Liver (tissue), 3 donors: ENCODE measurements at regions not wholly inside any gene's neighbourhood (a gene's known extent, or its start where the extent isn't known, plus 50 kb on each side); places are given as distances from the start of the nearest gene placed in this dataset.

Experiments used
- JUND ChIP-seq, 2 donors: IDR thresholded peaks; 2 replicates each; pipeline ENCODE4 v1.6.1; 2016; ENCODE audit warnings: antibody characterized with exemption in 2 of 2
- REST ChIP-seq: IDR thresholded peaks from 2 replicates; pipeline ENCODE4 v1.6.1; 2016; ENCODE audit warnings: antibody characterized with exemption, mild to moderate bottlenecking
- RXRA ChIP-seq, 2 donors: IDR thresholded peaks; 2 replicates each; pipeline ENCODE4 v1.6.1; 2017 to 2018; ENCODE audit warnings: antibody characterized with exemption in 2 of 2, mild to moderate bottlenecking in 1 of 2
- SP1 ChIP-seq: IDR thresholded peaks from 2 replicates; pipeline ENCODE4 v1.6.1; 2018; ENCODE audit warnings: antibody characterized with exemption, mild to moderate bottlenecking
- TAF1 ChIP-seq: conservative IDR thresholded peaks from 2 replicates; pipeline ENCODE4 v1.6.1; 2016; ENCODE audit warnings: antibody characterized with exemption, mild to moderate bottlenecking
- TF ChIP-seq, protein P1 (sequence below): fragments of 150-350 bp; IDR thresholded peaks from 2 replicates; pipeline ENCODE4 v1.5.1; 2017; ENCODE audit warnings: improper control_type of control experiment, low read depth, low read length; ENCODE audit not compliant: missing input control
- TF ChIP-seq, protein P2 (sequence below): IDR thresholded peaks from 2 replicates; pipeline ENCODE4 v1.6.1; 2016; ENCODE audit warnings: antibody characterized with exemption
- donor health status: healthy.
- donor health status: healthy.

GRCh38 chr12:77725611-77726010 is 105.1 kb upstream of the NAV3 start:
- TF ChIP-seq SP1 (no peak), RXRA (IDR thresholded peaks at IDR 0.05) (no peak), REST (no peak), JUND (IDR thresholded peaks at IDR 0.05) (no peak), TAF1 (no peak)
- TF ChIP-seq, protein P1, sequence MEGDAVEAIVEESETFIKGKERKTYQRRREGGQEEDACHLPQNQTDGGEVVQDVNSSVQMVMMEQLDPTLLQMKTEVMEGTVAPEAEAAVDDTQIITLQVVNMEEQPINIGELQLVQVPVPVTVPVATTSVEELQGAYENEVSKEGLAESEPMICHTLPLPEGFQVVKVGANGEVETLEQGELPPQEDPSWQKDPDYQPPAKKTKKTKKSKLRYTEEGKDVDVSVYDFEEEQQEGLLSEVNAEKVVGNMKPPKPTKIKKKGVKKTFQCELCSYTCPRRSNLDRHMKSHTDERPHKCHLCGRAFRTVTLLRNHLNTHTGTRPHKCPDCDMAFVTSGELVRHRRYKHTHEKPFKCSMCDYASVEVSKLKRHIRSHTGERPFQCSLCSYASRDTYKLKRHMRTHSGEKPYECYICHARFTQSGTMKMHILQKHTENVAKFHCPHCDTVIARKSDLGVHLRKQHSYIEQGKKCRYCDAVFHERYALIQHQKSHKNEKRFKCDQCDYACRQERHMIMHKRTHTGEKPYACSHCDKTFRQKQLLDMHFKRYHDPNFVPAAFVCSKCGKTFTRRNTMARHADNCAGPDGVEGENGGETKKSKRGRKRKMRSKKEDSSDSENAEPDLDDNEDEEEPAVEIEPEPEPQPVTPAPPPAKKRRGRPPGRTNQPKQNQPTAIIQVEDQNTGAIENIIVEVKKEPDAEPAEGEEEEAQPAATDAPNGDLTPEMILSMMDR = no peak
- TF ChIP-seq, protein P2, sequence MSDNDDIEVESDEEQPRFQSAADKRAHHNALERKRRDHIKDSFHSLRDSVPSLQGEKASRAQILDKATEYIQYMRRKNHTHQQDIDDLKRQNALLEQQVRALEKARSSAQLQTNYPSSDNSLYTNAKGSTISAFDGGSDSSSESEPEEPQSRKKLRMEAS = no peak
